AG04450 (cell line): ENCODE measurements at regions not wholly inside any gene's neighbourhood (a gene's known extent, or its start where the extent isn't known, plus 50 kb on each side); places are given as distances from the start of the nearest gene placed in this dataset.
A peak's percentile ranks its signal among the peaks of the same experiment; 100 is the strongest.

Experiments
- CTCF ChIA-PET: fragments of 300-600, 350-600 bp; formaldehyde crosslinking; extraction: SDS; loops from one replicate; lab custom pipeline; 2022; ENCODE audit warnings: antibody characterized with exemption, inconsistent platforms; lab: Charles Lee
- POLR2A ChIA-PET: fragments of 350-600 bp; formaldehyde crosslinking; extraction: SDS; loops from one replicate; lab custom pipeline; 2021; ENCODE audit warnings: antibody characterized with exemption, inconsistent platforms; lab: Yijun Ruan, JAX
- DNase-seq: peaks from one replicate; pipeline ENCODE4 v3.0.0-alpha.2; 2011; ENCODE audit warnings: low read depth, low spot score
- H3K27ac ChIP-seq: one replicate; pipeline ENCODE4 v1.5.1; 2012; ENCODE audit warnings: low read depth, low read length, control low read depth
- H3K27me3 ChIP-seq: one replicate; pipeline ENCODE4 v1.6.0; 2012; ENCODE audit warnings: low read length; ENCODE audit not compliant: control insufficient read depth, insufficient read depth
- H3K4me3 ChIP-seq: 2 replicates; pipeline ENCODE4 v1.5.1; 2011; ENCODE audit warnings: mild to moderate bottlenecking, low read depth, low read length, control low read depth
- H3K9me3 ChIP-seq: 2 replicates; pipeline ENCODE4 v1.5.1; 2012; ENCODE audit warnings: low read length; ENCODE audit not compliant: control insufficient read depth, insufficient read depth
- TF ChIP-seq, protein P1 (sequence below): IDR thresholded peaks from 2 replicates; pipeline ENCODE4 v1.5.1; 2011; ENCODE audit warnings: low read depth, low read length, control low read depth, inconsistent platforms

GRCh38 chr13:97114651-97115050 is 107.5 kb upstream of the MBNL2 start:
- ChIA-PET CTCF (interaction anchor here (0.5 to 1.7 kb wide), 7 partner anchors 9 to 234 kb away, joined by 3 to 8 read pairs (median 4); partner anchors contain the start of gene MBNL2), POLR2A (no interaction called here)
- no peak overlapping the region for H3K4me3 ChIP-seq
- DNase-seq: no peak
- H3K27ac ChIP-seq: peak overlapping the region; percentile 42
- TF ChIP-seq, protein P1, sequence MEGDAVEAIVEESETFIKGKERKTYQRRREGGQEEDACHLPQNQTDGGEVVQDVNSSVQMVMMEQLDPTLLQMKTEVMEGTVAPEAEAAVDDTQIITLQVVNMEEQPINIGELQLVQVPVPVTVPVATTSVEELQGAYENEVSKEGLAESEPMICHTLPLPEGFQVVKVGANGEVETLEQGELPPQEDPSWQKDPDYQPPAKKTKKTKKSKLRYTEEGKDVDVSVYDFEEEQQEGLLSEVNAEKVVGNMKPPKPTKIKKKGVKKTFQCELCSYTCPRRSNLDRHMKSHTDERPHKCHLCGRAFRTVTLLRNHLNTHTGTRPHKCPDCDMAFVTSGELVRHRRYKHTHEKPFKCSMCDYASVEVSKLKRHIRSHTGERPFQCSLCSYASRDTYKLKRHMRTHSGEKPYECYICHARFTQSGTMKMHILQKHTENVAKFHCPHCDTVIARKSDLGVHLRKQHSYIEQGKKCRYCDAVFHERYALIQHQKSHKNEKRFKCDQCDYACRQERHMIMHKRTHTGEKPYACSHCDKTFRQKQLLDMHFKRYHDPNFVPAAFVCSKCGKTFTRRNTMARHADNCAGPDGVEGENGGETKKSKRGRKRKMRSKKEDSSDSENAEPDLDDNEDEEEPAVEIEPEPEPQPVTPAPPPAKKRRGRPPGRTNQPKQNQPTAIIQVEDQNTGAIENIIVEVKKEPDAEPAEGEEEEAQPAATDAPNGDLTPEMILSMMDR: no peak
- no peaks in the 10 kb centered on the region for H3K9me3 ChIP-seq
- H3K27me3 ChIP-seq: no peaks in the 10 kb centered on the region

- Histone ChIP-seq H3K9me3 (no peaks in the 10 kb centered on the region), H3K27me3 (no peaks in the 10 kb centered on the region), H3K27ac (no peak overlapping the region), H3K4me3 (no peak overlapping the region)
- ChIA-PET CTCF (interaction anchor here (1.1 to 1.9 kb wide), 4 partner anchors 8 to 243 kb away, joined by 4 to 6 read pairs (median 4); no protein-coding TSS in a partner anchor), POLR2A (no interaction called here)
- TF ChIP-seq, protein P1: no peak
- no peak for DNase-seq
Measured at GRCh38 chr13:97116754-97117153, 105.4 kb upstream of the MBNL2 start.

DNA sequence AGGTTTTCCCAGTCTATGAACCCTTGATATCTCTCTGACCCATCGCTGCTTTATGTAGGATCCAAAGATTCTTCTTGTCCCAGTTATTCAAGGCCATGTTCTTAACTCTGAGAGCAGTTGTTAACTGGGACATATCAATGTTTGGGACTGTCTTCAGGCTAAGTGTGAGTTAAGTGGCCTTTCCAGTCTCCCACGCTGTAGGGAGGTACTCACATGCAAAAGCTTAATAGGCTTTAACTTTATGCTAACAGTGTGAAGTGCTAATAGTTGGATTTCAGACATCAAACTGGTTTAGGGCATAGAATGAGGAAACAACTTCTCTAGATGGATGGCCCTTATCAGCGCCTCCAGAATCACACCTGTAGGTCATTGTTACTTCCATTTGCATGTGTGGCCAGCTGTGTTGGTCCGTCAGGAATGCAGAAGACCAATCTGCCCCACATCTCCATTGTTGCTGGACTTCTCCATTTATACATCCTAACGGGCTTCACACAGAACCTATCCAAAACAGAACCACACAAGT is 104.7 kb upstream of the MBNL2 start:
- TF ChIP-seq, protein P1: no peak
- no peak overlapping the region for H3K27ac ChIP-seq
- POLR2A ChIA-PET: no interaction called here
- no peak overlapping the region for H3K4me3 ChIP-seq
- no peak for DNase-seq
- CTCF ChIA-PET: interaction anchor here (1.3 to 1.9 kb wide), 3 partner anchors 8 to 243 kb away, joined by 4 to 6 read pairs (median 4); no protein-coding TSS in a partner anchor
- no peaks in the 10 kb centered on the region for H3K27me3 ChIP-seq
- H3K9me3 ChIP-seq: no peaks in the 10 kb centered on the region

- H3K4me3 ChIP-seq: no peak overlapping the region
- TF ChIP-seq, protein P1: no peak
- H3K27ac ChIP-seq: no peak overlapping the region
- ChIA-PET POLR2A (no interaction called here), CTCF (no interaction called here)
- no peaks in the 10 kb centered on the region for H3K9me3 ChIP-seq
- no peak for DNase-seq
- no peaks in the 10 kb centered on the region for H3K27me3 ChIP-seq
Measured at GRCh38 chr13:97119943-97120342, 102.2 kb upstream of the MBNL2 start.

GRCh38 chr13:97120346-97120745 is 101.8 kb upstream of the MBNL2 start:
- H3K27me3 ChIP-seq: no peaks in the 10 kb centered on the region
- no peak overlapping the region for H3K4me3 ChIP-seq
- H3K9me3 ChIP-seq: no peaks in the 10 kb centered on the region
- DNase-seq: no peak
- TF ChIP-seq, protein P1: no peak
- H3K27ac ChIP-seq: no peak overlapping the region
- ChIA-PET POLR2A (no interaction called here), CTCF (interaction anchor here (0.7 kb wide), 1 partner anchor 12 kb away, joined by 7 read pairs; no protein-coding TSS in a partner anchor)
